ENCODE measurements at regions not wholly inside any gene's neighbourhood (a gene's known extent, or its start where the extent isn't known, plus 50 kb on each side); places are given as distances from the start of the nearest gene placed in this dataset.
"Not testable (repeated sequence)": the region's sequence is repeated elsewhere in the genome, so short reads cannot be mapped to it uniquely, and the experiment has no call there.

DNA sequence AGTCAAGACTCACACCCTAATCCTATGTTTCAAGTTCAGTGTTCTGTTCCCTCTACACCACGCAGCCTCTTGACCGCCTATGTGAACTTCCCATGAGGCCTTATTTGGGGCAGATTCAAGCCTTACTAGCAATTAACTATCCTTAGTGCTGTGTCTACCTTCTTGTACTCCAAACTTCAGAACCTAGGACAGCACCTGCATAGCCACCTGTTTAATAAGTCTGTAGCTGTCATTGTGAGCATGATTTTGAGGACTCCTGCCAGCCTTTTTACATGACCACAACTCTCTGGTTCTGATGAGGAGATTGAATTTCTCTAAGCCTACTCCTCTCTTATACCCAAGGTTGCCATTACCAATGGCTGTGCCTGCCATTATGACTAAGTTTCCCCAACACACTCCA, 50.8 kb upstream of the PCSK1 start:
- TF ChIP-seq, protein P1, sequence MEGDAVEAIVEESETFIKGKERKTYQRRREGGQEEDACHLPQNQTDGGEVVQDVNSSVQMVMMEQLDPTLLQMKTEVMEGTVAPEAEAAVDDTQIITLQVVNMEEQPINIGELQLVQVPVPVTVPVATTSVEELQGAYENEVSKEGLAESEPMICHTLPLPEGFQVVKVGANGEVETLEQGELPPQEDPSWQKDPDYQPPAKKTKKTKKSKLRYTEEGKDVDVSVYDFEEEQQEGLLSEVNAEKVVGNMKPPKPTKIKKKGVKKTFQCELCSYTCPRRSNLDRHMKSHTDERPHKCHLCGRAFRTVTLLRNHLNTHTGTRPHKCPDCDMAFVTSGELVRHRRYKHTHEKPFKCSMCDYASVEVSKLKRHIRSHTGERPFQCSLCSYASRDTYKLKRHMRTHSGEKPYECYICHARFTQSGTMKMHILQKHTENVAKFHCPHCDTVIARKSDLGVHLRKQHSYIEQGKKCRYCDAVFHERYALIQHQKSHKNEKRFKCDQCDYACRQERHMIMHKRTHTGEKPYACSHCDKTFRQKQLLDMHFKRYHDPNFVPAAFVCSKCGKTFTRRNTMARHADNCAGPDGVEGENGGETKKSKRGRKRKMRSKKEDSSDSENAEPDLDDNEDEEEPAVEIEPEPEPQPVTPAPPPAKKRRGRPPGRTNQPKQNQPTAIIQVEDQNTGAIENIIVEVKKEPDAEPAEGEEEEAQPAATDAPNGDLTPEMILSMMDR (conservative IDR thresholded peaks at IDR 0.05), result no peak
- H3K27ac ChIP-seq, result no peak overlapping the region

DNA sequence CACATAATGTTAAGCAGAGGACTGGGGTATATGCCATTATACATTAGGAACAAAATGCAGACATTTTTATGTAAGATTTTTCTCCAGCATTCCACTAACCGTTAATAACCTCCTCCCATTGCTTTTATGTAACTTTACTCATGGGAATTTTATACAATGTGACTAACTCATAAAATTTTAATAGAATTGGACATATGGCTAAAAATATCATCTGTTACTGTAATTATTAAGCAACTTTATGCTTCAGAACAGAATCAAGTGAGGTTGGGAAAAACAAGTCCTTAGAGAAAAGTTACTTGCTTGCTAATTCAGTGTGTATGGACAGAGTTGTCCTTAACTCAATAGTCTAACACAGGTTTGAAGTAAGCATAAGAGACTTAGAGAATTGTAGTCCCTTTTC, 54.8 kb upstream of the PCSK1 start:
- TF ChIP-seq, protein P1 (conservative IDR thresholded peaks at IDR 0.05), result no peak
- no peak overlapping the region for H3K27ac ChIP-seq

DNA sequence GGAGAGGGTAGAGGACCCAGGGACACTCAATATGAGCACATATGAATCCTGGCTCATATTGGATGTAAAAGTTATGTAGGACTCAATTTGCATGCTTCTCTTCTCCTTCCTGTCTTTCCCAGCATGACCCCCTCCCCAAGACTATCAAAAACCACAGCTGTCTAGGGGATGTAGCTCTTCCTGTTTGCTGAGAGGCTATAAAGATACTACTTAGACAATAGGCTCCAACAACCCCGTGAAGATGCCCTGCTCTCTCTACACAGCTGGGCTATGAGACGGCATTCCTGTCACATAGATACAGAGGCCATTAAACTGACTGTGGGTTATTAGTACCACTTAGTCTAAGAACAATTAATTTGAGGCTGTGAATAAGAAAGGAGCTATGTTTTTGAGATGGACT, 56.5 kb upstream of the PCSK1 start:
- no peak overlapping the region for H3K27ac ChIP-seq
- TF ChIP-seq, protein P1 (conservative IDR thresholded peaks at IDR 0.05), result no peak

DNA sequence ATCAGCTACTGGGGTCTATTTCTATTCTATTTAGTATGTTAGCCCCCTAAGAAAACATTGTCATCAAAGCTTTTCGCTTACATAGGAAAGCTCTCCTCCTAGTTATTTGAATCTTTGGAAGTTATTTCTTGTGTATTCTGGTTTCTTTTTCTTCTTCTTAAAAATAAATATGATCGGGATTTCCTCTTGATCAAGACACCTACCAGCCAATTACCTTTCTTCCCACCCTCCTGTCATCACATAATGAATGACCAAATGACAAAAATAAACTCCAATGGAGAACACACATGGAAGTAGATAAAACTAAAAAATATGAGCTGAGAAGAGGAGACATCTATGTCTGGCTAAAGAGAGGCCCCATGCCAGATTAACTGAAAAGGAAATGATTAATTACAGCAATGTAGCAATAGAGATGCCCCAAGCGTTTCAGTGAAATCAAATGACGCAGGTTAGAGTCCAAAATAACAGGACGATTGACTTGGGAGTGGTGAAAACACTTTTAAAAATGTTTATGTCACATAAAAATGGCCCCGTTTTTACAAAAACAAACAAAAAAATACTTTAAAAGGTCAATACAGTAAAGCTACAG, 59.5 kb upstream of the PCSK1 start:
- H3K27ac ChIP-seq, result no peak overlapping the region
- TF ChIP-seq, protein P1 (conservative IDR thresholded peaks at IDR 0.05), result no peak

DNA sequence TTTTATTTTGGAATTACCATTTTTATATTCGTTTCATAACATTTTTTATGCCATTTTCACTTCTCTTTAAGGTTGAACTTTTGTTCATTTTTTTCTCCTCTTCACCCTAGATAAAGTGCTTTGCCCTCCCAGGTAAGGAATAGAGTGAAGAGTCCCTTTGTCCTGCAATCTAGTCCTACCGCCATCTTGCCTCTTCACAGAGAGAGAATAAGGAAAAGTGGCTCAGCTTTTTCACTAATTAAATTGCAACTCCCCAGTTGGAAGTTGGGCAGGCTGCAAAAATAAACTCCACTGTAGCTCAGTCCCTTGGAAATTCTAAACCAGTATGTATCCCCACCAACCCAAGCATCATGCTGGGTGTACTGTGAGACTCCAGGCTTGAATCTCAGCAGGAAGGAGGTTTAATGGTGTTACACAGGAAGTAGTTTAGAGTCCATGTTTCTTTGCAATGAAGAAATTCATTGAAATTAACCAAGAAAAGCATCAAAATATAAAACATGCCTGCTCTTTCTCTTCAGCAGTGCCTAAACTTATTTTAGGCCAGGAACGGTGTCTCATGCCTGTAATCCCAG, 60.3 kb upstream of the PCSK1 start:
- H3K27ac ChIP-seq, result no peak overlapping the region
- TF ChIP-seq, protein P1 (conservative IDR thresholded peaks at IDR 0.05), result no peak

DNA sequence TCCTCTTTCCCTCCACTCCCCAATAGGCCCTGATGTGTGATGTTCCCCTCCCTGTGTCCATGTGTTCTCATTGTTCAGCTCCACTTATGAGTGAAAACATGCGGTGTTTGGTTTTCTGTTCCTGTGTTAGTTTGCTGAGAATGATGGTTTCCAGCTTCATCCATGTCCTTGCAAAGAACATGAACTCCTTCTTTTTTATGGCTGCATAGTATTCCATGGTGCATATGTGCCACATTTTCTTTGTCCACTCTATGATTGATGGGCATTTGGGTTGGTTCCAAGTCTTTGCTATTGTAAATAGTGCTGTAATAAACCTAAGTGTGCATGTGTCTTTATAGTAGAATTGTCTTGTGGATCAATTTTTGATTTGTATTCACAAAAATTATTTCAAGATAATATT, 62.4 kb upstream of the PCSK1 start:
- not testable (repeated sequence) for H3K27ac ChIP-seq

DNA sequence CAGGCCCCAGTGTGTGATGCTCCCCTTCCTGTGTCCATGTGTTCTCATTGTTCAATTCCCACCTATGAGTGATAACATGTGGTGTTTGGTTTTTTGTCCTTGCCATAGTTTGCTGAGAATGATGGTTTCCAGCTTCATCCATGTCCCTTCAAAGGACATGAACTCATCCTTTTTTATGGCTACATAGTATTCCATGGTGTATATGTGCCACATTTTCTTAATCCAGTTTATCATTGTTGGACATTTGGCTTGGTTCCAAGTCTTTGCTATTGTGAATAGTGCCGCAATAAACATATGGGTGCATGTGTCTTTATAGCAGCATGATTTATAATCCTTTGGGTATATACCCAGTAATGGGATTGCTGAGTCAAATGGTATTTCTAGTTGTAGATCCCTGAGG, 64.0 kb upstream of the PCSK1 start:
- not testable (repeated sequence) for H3K27ac ChIP-seq

DNA sequence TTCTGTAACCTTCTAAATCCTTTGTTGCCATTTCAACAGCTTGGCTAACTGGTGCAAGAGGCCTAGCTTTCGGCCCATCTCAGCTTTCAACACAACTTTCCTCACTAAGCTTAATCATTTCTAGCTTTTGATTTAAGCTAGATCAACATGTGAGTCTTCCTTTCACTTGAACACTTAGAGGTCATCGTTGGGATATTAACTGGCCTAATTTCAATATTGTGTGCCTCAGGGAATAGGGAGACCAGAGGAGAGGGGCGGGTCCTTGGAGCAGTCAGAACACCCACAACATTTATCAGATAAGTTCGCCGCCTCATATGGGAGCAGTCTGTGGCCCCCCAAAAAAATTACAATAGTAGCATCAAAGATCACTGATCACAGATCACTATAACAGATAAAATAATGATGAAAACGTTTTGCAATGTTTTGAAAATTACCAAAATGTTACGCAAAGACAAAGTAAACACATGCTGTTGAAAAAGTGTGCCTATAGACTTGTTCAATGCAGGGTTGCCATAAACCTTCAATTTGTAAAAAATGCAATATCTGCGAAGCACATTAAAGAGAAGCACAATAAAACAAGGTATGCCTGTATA, 66.8 kb upstream of the PCSK1 start:
- TF ChIP-seq, protein P1 (conservative IDR thresholded peaks at IDR 0.05), result no peak
- H3K27ac ChIP-seq, result no peak overlapping the region

Data from VCaP (cell line).